ENCODE measurements at regions not wholly inside any gene's neighbourhood (a gene's known extent, or its start where the extent isn't known, plus 50 kb on each side); places are given as distances from the start of the nearest gene placed in this dataset.

DNA sequence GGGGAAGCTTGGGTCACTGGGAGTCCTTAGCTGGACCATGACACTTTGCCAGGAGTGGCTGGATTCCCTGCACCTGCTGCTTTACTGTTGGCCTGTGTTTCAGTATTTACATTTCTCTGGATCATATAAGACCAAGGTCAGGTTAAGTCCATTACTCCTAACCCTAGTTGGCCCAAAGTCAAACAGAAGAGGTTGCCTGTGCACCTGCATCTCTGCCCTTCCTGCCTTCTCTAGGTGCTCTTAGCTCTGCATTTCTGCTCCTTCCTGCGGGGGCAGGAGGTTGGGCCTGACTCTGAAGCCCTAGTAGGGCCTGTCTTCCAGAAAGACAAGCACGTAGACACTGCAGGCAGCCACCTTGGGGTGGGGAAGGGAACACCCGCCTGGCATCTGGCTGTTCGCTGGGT lies 124.3 kb downstream of the RPLP1 start:
- DNase-seq (ENCODE audit: low spot score in 2 of 2) = no peak

DNA sequence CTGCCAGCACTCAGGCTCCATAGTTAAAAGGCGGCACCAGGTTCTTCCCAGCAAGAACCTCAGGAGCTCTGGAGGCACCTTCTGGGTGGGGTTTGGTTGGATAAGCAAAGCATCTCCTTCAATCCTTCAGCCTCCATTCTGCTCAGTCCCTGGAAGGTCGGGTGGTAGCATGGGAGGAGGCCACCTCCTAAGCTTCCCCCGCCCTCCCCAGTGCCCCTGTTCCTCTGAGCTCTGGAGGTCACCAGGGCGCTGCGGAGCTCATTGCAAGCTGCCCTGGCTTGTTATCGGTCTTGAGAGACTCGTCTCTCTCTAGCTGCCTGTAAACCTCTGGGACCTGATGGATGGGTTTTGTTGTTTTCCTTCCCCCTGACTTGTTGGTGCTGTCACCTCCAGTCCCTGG lies 124.8 kb downstream of the RPLP1 start:
- ATAC-seq (replicated peaks; ENCODE audit: extremely low read depth, poor library complexity, severe bottlenecking) (no peak), DNase-seq (ENCODE audit: low spot score in 2 of 2) (no peak)
- H3K27me3 Mint-ChIP-seq = no peaks in the 10 kb centered on the region
- no peak overlapping the region for H3K27ac Mint-ChIP-seq (ENCODE audit: low read depth)
- no peaks in the 10 kb centered on the region for H3K9me3 Mint-ChIP-seq
- peaks cover 1% of the 10 kb centered on the region for H3K36me3 Mint-ChIP-seq (ENCODE audit: insufficient read depth)
- no peak overlapping the region for H3K4me3 Mint-ChIP-seq
- H3K4me1 Mint-ChIP-seq = peaks cover 28% of the 10 kb centered on the region

More for the DNA sequence above, 124.3 kb downstream of the RPLP1 start:
- no peak overlapping the region for H3K4me3 Mint-ChIP-seq
- H3K9me3 Mint-ChIP-seq = no peaks in the 10 kb centered on the region
- ATAC-seq (replicated peaks; ENCODE audit: extremely low read depth, poor library complexity, severe bottlenecking) = no peak
- H3K27ac Mint-ChIP-seq (ENCODE audit: low read depth) = no peak overlapping the region
- peaks cover 1% of the 10 kb centered on the region for H3K36me3 Mint-ChIP-seq (ENCODE audit: insufficient read depth)
- no peaks in the 10 kb centered on the region for H3K27me3 Mint-ChIP-seq
- peaks cover 28% of the 10 kb centered on the region for H3K4me1 Mint-ChIP-seq

DNA sequence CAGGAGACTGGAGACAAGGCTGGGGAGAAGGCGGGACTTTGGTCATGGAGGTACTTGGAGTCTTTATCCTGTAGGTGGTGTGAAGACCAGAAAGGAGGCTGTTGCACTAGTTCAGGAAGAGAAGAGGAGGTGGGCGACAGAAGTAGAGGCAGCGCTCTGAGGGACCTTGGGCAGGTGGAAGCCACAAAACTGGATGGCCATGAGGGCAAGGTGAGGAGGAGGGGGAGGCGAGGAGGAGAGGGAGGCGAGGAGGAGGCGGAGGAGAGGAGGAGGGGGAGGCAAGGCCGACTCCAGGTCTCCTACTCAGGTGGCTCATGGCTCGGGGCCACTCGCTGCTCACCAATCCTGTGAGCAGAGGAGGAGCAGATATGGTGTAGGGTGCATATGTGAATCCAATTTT lies 125.6 kb downstream of the RPLP1 start:
- no peak for ATAC-seq (replicated peaks; ENCODE audit: extremely low read depth, poor library complexity, severe bottlenecking)
- H3K4me1 Mint-ChIP-seq = peaks cover 30% of the 10 kb centered on the region
- H3K9me3 Mint-ChIP-seq = no peaks in the 10 kb centered on the region
- no peaks in the 10 kb centered on the region for H3K27me3 Mint-ChIP-seq
- H3K4me3 Mint-ChIP-seq = no peak overlapping the region
- peaks cover 1% of the 10 kb centered on the region for H3K36me3 Mint-ChIP-seq (ENCODE audit: insufficient read depth)
- H3K27ac Mint-ChIP-seq (ENCODE audit: low read depth) = no peak overlapping the region
- DNase-seq (ENCODE audit: low spot score in 2 of 2) = no peak

DNA sequence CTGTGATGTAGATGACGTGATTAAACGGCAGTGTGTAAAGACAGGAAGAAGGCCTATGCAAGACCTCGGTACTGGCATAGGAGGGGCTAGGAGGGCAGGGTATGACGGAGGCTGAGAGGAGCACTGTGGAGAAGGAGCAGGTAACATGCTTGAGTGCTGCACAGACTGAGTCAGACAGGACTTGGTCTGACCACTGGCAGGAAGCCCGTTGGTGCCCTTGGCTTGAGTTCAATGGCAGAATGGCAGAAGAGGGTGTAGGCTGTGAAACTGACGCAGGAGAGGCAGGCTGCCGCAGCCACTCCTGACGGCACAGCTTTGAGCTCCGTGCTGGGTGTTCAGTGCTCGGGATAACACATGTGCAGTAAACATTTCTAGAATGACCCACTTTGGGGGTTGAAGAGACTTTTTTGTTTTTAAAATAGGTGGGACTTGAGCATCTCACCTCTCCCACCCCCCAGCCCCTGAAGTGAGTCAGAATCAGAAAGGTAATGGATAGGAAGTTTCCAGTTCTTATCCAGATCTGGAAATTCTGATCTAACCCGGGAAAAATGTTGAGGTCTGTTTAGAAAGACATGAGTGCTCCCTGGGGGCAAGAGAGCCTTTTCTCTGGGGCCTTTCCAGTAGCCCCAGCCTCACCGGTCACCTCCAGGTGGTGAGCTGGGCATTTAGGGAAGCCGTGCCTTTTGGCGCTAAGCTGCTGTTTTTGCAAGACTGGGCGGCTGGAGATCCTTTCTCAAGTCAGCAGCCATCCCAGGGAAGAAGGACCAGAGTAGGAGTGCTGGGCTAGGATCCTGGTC lies 126.4 kb downstream of the RPLP1 start:
- H3K4me3 Mint-ChIP-seq = no peak overlapping the region
- H3K4me1 Mint-ChIP-seq = peaks cover 37% of the 10 kb centered on the region
- H3K27me3 Mint-ChIP-seq = no peaks in the 10 kb centered on the region
- H3K9me3 Mint-ChIP-seq = no peaks in the 10 kb centered on the region
- H3K27ac Mint-ChIP-seq (ENCODE audit: low read depth) = no peak overlapping the region
- ATAC-seq (replicated peaks; ENCODE audit: extremely low read depth, poor library complexity, severe bottlenecking) = peak; percentile 73
- DNase-seq (ENCODE audit: low spot score in 2 of 2) = no peak
- peaks cover 1% of the 10 kb centered on the region for H3K36me3 Mint-ChIP-seq (ENCODE audit: insufficient read depth)

DNA sequence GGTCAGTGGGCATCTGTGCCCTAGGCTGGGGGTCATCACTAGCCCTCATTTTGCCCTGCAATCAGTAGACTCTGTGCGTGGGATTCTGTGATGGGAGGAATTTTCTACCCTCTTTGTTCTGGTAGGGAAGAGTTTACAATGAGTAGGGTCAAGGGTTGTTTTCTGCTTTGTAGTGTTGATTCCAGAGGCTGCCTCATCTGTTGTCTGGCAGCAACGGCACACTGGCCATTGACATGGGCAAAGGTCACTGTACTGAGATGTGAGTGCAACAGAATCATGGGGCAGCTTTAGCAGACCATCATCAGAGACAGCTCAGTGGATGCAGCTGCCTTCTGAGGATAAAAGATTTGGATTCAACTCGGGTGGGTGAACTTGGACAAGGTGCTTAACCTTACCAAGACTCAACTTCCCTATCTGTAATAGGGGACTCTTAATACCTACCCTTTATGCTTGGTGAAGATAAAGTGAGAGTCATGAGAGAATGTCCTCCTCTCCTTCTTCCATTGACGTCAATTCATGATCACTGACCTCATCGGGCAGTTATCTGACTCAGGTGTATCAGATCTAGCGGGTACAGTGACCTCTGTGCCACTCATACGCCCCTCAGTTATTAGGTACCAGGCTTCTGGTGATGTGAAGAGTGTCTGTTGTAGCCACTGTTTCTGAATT lies 127.5 kb downstream of the RPLP1 start:
- ATAC-seq (replicated peaks; ENCODE audit: extremely low read depth, poor library complexity, severe bottlenecking) = no peak
- H3K36me3 Mint-ChIP-seq (ENCODE audit: insufficient read depth) = peaks cover 1% of the 10 kb centered on the region

DNA sequence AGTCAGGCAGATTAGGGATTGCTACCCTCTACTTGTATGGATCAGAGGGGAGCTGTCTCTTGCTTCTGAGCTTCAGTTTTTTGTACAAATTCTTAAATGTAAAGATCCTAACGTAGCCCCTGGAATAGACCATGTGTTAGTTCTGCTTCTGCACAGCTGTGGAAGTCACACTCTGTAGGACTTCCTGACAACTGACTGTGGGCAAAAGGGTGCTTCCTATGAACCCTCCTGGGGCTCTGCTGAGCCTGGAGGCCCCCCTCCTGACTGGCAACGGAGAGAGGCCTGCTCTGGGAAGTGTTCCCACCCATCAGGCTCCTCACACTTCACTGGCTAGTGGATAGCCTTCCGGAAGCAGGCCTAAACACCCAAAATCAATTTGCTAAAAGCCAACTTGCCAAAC lies 131.0 kb downstream of the RPLP1 start:
- Mint-ChIP-seq H3K9me3 (no peaks in the 10 kb centered on the region), H3K4me3 (no peak overlapping the region), H3K36me3 (ENCODE audit: insufficient read depth) (peaks cover 1% of the 10 kb centered on the region), H3K27me3 (no peaks in the 10 kb centered on the region), H3K27ac (ENCODE audit: low read depth) (peak overlapping the region; percentile 47), H3K4me1 (peaks cover 16% of the 10 kb centered on the region)
- DNase-seq (ENCODE audit: low spot score in 2 of 2) (no peak), ATAC-seq (replicated peaks; ENCODE audit: extremely low read depth, poor library complexity, severe bottlenecking) (no peak)

More for the DNA sequence above, 127.5 kb downstream of the RPLP1 start:
- Mint-ChIP-seq H3K27ac (ENCODE audit: low read depth) (no peak overlapping the region), H3K27me3 (no peaks in the 10 kb centered on the region), H3K9me3 (no peaks in the 10 kb centered on the region), H3K4me3 (no peak overlapping the region), H3K4me1 (peaks cover 42% of the 10 kb centered on the region)
- no peak for DNase-seq (ENCODE audit: low spot score in 2 of 2)

DNA sequence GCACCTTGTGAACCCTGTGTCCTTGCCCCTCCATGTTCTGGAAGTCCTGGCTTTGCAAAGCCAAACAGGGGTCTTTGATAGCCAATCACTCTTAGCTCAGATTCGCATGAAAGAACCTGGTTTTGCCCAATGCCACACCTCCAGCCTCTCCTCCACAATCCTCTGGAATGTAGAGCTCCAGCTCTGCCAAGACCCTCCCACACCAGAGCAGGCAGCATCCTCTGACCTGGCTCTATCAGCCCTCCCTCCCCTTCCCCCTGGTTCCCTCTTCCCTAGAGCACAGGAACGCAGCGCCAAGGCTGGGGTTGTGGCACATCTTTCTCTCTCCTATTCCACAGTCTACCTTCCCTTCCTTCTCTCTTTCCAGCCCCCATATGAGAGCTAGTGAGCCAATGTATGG lies 133.3 kb downstream of the RPLP1 start:
- no peak for DNase-seq (ENCODE audit: low spot score in 2 of 2)
- H3K4me3 Mint-ChIP-seq = no peak overlapping the region
- ATAC-seq (replicated peaks; ENCODE audit: extremely low read depth, poor library complexity, severe bottlenecking) = no peak
- H3K27me3 Mint-ChIP-seq = no peaks in the 10 kb centered on the region
- H3K4me1 Mint-ChIP-seq = peaks cover 14% of the 10 kb centered on the region
- H3K27ac Mint-ChIP-seq (ENCODE audit: low read depth) = no peak overlapping the region
- H3K9me3 Mint-ChIP-seq = no peaks in the 10 kb centered on the region
- no peaks in the 10 kb centered on the region for H3K36me3 Mint-ChIP-seq (ENCODE audit: insufficient read depth)

DNA sequence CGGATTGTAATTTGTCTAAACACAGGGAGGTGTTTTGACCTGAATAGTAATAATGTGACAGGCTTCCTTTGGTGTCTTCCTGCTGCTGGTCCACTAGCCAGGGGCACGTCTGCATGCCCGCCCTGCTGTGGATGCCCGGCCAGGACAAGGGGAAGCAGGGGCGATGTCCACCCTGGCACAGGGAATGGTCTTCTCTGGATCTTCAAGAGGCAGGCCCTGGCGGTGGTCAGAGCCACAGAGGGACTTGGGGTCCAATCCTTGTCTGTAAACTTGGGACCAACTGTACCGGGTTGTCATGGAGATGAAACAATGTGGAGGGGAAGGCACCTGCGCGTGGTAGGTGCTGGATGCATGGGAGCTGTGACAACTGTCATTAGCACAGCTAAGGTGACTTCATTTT lies 134.1 kb downstream of the RPLP1 start:
- H3K4me1 Mint-ChIP-seq = peaks cover 14% of the 10 kb centered on the region
- H3K27me3 Mint-ChIP-seq = no peaks in the 10 kb centered on the region
- no peaks in the 10 kb centered on the region for H3K9me3 Mint-ChIP-seq
- no peaks in the 10 kb centered on the region for H3K36me3 Mint-ChIP-seq (ENCODE audit: insufficient read depth)
- no peak overlapping the region for H3K4me3 Mint-ChIP-seq
- no peak for ATAC-seq (replicated peaks; ENCODE audit: extremely low read depth, poor library complexity, severe bottlenecking)
- DNase-seq (ENCODE audit: low spot score in 2 of 2) = no peak
- H3K27ac Mint-ChIP-seq (ENCODE audit: low read depth) = no peak overlapping the region

DNA sequence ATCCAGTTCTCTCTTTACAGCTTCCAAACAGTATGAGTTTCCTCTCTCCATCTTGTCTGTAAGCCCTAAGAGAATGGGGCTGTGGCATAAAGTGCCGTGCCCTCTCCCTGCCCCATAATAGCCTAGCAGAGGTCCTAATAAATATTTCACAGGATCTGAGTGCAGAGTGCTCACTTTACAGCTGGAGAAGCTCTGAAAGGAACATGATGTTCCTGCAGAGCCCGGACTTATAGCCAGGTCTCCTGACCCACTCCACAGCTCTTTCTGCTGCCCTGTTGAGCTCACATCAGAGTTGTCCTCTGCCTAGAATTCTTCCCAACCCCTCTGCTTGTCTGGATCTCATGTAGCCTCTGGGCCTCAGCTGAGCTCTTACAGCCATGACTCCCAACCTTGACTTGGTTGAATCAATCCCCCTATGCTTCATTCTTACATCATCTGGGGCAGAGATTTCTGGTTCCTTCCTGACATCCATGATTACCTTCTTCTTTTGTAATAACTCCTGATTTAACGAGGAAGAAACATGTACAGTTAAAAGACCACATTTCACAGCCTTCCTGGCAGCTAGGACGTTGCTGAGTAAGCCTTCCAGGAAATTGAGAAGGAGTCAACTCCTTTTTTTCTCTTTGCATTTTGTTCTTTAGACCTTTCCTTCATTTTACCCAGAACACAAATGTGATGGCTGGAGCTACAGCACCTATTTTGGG lies 135.3 kb downstream of the RPLP1 start:
- ATAC-seq (replicated peaks; ENCODE audit: extremely low read depth, poor library complexity, severe bottlenecking) (no peak), DNase-seq (ENCODE audit: low spot score in 2 of 2) (no peak)
- Mint-ChIP-seq H3K4me3 (no peak overlapping the region), H3K27ac (ENCODE audit: low read depth) (no peak overlapping the region), H3K27me3 (no peaks in the 10 kb centered on the region), H3K4me1 (peaks cover 14% of the 10 kb centered on the region), H3K36me3 (ENCODE audit: insufficient read depth) (no peaks in the 10 kb centered on the region), H3K9me3 (no peaks in the 10 kb centered on the region)

DNA sequence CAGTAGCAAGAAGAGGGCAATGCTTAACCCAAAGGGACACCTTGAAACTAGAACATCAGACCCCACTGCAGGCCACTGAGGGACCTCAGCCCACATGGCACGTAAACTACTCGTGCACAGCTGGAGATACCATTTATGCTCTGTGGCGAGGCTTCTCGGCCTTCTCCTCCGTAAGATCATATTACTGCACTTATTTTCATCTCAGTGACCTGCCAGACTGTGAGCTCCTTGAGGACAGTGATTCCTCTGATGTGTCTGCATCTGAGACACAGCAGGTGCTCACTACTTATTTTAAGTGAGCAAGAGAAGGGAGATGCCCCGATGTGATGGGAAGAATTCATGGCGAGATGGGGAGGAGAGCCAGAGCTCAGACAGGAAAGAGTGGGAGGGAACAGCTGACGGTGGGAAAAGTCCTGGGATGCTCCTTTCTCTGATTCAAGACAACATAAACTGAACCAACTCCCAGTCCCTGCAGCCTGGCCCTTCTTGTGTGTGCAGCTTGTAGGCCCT lies 137.6 kb downstream of the RPLP1 start:
- ATAC-seq (replicated peaks; ENCODE audit: extremely low read depth, poor library complexity, severe bottlenecking) (no peak), DNase-seq (ENCODE audit: low spot score in 2 of 2) (no peak)
- Mint-ChIP-seq H3K4me3 (no peak overlapping the region), H3K4me1 (no peaks in the 10 kb centered on the region), H3K27ac (ENCODE audit: low read depth) (no peak overlapping the region), H3K27me3 (no peaks in the 10 kb centered on the region), H3K36me3 (ENCODE audit: insufficient read depth) (no peaks in the 10 kb centered on the region), H3K9me3 (no peaks in the 10 kb centered on the region)

DNA sequence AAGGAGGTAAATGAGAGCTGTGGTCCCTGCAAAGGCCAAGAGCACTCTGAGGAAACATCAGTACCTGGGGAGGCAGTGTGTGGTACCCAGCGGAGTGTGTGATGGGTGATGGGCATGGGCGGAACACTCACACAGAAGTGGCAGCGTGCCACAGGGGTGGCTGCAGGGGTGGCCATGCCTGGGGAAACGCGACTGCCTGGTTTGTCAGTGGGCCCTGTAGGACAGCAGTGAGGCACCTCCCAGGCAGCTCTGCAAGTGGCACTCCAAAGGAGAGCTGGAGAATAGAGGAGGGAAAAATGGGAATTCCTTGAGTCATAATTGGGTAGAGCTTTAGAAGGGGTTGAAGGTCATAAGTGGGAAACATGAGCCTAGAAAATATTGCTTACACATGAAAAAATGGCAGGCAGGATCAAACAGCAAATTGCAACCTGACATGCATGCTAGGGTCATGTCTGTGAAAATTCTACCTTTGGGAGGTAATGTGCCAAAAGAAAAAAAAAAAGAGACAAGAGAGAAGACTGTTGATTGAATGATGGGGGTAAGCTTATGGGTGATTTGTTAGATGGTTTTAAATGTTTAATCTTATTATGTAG lies 138.4 kb downstream of the RPLP1 start:
- no peaks in the 10 kb centered on the region for H3K9me3 Mint-ChIP-seq
- no peak overlapping the region for H3K4me3 Mint-ChIP-seq
- H3K27me3 Mint-ChIP-seq = peaks cover 6% of the 10 kb centered on the region
- no peak for ATAC-seq (replicated peaks; ENCODE audit: extremely low read depth, poor library complexity, severe bottlenecking)
- no peaks in the 10 kb centered on the region for H3K4me1 Mint-ChIP-seq
- no peaks in the 10 kb centered on the region for H3K36me3 Mint-ChIP-seq (ENCODE audit: insufficient read depth)
- H3K27ac Mint-ChIP-seq (ENCODE audit: low read depth) = no peak overlapping the region
- no peak for DNase-seq (ENCODE audit: low spot score in 2 of 2)

DNA sequence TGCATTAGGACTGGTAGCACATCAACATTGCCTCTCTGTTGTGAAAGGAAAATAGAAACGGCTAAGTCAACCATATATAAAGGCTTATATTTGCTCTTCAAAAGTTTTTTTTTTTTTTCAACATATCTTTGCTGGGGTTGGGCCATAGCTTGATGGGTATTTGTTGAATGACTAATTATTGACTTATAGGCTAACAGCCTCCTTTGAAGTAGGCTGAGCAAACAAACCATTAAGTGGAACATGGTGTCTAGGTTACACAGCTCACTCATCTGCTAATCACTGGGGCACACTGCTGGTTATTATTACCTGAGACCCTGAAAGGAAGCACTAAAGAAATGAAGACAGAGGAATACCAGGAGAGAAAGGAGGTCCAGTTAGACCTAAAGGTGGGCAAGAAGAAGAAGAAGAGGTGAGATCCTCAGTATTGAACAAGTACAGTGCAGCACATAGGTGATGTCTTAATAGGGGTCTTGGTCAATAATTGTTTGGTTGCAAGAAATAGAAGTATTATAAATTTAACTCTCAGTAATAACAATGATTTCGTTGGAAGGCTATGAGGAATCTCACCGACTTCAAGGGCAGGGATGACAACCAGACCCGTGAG lies 139.4 kb downstream of the RPLP1 start:
- Mint-ChIP-seq H3K4me1 (no peaks in the 10 kb centered on the region), H3K4me3 (no peak overlapping the region), H3K36me3 (ENCODE audit: insufficient read depth) (no peaks in the 10 kb centered on the region), H3K27me3 (peaks cover 10% of the 10 kb centered on the region), H3K27ac (ENCODE audit: low read depth) (no peak overlapping the region), H3K9me3 (no peaks in the 10 kb centered on the region)
- DNase-seq (ENCODE audit: low spot score in 2 of 2) = no peak
- ATAC-seq (replicated peaks; ENCODE audit: extremely low read depth, poor library complexity, severe bottlenecking) = no peak

Data from central memory CD8-positive, alpha-beta T cell (primary cell).